HG02973 (cell line): ENCODE measurements at regions not wholly inside any gene's neighbourhood (a gene's known extent, or its start where the extent isn't known, plus 50 kb on each side); places are given as distances from the start of the nearest gene placed in this dataset.
"Not testable (repeated sequence)": the region's sequence is repeated elsewhere in the genome, so short reads cannot be mapped to it uniquely, and the experiment has no call there.

Experiments used
- ATAC-seq: cut with Tn5 transposase; IDR thresholded peaks from one replicate; pipeline ENCODE4 v1.9.1; 2021; ENCODE audit warnings: moderate library complexity; ENCODE audit not compliant: unreplicated experiment

DNA sequence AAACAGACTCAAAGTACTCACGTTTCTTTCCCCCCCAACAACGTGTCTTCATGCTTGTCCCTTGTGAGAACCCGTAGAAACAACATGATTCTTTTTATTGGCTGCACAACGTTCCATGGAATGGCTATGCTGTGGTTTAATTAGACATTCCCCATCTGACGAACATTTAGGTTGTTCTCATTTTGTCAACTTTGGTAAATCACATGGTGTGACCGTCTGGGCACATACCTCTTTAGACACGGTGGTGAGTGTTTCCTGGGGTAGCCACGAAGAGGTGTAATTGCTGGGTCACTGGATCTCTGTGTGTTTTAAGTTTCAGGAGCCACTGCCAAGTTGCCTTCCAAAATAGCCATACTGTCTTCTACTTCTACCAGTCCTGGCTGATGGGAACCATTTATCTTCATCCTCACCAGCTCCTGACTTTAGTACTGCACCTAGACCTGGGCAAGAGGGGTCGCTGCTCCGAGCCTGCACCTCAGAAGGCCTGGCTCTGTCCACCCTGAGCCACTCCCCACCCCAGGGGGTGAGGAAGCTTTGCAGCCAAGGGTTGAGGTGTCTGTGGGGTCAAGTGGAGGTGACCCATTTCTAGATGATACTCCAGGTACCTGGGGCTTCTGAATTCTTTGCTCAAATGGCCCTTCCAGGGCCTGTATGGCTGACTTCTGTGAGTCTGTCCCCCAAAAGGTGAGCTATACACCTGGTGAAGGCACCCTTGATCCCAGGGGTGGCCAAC is 84.7 kb downstream of the IRX5 start:
- ATAC-seq: no peak

DNA sequence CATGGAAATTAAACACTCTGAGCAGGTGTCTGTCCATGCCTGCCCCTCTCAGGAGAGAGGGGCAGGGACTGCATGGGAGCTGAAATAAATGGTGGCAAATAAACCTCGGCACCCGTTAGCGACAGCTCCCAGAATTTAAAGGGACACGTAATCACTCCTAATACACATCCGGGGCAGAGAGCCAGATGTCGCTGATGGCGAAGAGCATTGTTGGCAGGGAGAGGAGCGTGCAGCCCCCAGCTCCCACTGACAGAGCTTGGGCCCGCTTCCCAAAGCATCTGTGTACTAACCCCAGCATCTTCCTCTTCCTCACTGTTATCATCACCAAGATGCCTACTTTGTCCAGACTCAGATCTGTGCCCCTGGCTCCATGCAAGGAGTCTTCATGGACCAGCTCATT is 85.8 kb downstream of the IRX5 start:
- no peak for ATAC-seq

DNA sequence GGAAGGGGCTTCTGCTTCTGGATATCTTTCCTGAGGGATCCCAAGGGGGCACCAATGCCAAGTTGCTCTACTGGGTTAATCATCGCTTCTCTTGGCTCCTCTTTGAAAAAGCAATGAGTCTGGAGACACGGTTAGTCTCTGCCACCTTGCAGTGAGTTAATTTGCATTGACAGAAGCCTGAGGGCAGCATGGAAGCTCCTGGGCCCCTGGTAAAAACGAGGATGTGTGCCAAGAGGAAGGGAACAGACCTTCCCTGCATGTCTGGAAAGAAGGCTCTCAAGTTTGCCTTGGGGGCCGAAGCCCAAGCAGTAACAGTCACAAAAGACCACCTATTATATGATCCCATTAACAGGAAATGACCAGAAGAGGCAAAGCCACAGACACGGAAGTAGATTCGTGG is 86.7 kb downstream of the IRX5 start:
- ATAC-seq: no peak

DNA sequence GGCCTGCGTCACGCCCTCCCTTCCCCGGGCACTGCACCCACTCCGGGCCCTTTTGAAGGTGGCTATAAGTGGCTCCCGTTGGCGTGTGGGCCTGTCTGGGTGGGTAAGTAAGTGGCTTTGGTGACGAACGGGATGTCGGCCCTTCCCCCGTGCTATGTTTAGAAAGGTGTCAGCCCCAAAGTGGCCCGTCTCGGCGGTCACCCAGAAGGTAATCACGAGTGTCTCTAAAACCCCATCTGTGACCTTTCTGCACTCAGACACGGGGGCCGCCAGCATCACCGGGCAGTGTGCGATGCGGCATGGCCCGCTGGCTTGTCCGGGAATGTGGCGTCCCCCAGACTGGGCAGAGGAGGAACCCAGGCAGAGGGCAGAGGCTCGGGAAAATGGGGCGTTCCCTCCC is 88.2 kb downstream of the IRX5 start:
- ATAC-seq: no peak

DNA sequence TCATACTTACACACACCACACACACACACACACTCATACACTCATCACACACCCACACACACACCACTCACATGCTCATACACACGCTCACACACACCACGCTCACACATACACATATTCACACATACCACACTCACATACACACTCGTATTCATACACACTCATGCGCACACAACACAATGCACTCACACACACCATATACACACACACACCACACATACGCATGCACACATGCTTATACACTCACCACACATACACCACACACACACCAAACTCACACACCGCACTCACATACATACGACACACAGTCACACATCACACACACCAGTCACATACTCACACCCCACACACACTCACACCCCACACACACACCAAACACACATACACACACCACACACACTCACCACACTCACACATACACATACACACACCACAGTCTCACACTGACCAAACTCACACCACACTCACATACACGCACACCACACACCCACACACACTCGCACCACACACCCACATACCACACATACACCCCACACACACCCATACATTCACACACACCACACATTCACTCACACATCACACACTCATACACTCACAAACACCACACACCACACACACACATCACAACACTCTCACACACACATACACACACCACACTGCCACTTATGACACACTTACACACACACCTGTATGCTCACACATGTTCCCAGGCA is 88.9 kb downstream of the IRX5 start:
- no peak for ATAC-seq

DNA sequence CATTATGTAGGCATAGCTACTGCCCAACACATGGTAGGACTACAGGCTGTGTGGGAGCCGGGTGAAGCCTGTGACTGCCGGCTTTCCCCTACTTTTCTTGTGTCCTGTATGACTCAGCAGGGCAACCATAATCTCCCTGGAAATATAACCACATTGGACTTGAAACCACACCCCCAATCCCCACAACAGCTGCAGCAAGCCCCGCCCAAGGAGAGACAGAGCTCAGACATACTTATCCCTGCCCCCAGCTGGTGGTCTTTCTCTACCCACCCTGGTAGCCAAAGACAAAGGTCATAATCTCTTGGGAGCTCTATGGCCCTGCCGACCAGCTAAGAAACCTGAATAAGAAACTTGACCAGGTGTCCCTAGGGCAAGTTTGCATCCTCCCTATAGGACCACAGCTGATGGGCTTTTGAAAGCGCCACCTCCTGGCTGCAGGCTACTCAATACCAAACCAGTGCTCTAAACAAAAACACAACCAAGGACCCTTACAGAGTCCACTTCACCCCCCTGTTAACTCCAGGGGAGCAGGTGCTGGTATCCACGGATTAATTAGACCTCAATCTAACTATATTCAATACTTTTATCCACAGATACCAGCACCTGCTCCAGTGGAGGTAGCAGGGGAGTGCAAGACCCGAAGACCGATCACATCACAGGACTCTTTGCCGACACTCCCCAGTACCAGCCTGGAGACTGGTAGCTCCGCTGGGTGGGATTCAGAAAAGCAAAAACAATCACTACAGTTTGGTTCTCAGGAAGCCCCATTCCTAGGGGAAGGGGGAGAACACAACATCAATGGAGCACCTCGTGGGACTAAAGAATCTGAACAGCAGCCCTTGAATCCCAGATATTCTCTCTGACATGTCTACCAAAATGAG is 91.2 kb downstream of the IRX5 start:
- ATAC-seq: no peak

DNA sequence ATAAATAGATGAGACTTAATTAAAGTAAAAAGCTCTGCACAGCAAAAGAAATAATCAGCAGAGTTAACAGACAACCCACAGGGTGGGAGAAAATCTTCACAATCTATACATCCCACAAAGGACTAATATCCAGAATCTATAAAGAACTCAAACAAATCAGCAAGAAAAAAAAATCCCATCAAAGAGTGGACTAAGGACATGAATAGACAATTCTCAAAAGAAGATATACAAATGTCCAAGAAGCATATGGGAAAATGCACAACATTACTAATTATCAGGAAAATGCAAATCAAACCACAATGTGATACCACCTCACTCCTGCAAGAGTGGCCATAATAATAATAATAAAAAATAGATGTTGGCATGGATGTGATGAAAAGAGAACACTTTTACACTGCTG is 96.6 kb downstream of the IRX5 start:
- ATAC-seq: not testable (repeated sequence)

DNA sequence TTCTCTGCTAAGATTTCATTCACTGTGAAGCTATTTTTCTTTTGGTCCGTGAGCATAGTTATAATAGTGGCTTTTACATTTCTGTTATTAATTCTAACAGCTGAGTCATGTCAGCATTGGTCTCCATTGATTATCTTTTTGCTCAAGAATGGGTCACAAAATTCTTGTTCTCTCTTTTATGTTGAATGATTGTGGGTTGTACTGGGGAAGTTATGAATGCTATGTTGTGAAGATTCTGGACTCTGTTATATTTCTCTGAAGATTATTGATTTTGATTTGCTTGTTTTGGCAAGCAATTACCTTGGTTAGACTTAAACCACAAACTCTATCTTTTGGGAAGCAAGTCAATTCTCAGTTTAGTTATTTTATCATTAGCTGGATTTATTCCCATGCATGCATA is 98.8 kb downstream of the IRX5 start:
- no peak for ATAC-seq

DNA sequence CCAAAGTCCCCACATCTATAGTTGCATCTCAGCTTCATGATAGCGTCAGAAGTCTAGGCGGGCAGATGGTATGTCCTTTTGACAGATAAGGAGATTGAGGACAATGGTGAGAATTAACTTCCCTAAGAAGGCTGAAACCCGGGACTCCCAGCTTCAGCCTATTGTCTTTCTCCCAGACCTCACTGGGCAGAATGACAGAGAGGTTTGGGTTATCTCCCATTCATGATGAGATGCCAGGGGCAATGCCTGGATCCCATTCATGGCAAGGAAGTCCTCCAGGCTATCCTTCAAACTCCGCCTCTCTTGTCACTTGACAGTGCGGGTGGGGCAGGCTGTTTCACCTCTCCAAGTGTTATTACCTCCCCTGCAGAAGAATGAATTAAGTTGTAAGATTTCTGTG is 100.3 kb downstream of the IRX5 start:
- ATAC-seq: no peak

DNA sequence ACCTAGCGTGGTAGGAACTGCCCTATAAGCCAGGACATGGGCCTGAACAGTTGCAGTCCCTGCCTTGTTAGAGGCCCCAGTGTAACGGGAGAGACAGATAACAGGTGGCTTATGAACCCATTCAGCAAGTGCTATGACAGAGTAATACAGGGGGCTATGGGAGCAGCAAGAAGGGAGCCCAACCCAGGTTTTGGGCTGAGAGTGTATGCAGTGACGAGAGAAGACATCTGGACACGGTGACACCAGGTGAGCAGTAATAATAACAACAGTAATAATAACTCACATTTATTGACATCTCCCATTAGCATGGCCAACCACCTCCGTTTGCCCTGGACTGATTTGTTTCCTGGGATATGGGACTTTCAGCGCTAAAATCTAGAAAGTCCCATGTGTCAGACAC is 100.8 kb downstream of the IRX5 start:
- ATAC-seq: no peak

DNA sequence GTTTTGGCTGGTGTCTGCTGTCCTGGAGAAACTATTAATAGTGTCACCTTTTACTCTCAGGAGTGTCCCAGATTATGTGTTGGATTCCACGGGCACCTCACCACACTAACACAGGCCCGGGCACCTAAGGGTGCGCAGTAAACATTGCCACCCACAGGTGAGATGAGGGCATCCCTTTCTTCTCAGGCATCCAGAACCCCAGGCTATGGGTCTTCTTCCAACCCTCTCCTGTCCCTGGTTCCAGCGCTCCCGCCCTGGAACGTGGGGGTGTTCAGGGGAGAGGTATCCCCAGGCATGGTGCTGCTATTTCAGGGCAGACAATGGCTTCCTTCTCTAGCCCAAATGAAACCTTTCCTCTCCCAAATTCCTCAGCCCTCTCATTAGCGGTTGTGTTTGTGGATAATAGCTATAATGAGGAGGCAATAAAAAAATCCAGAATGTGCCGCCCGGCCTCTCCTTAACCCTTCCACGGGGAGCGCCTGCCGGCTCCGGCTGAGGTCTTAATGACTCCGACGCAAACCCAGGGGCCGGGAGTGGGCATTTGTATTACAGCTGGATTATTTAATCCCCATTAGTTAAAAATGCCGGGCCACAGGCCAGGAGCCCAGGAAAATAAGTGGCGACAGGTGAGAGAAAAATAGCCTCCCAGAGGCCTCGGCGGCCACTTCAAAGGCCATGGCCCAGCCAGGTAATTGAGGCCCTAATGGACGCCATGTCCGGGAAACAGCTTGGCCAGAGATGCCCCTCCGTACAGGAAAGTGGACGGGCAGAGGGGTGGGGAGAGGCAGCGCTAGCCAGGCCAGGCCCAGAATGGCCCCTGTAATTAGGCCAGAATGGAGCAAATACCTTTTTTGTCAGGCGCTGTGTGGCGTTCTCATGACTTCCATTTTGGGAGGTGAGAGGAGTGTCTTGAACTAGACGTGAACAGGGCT is 102.8 kb downstream of the IRX5 start:
- no peak for ATAC-seq

DNA sequence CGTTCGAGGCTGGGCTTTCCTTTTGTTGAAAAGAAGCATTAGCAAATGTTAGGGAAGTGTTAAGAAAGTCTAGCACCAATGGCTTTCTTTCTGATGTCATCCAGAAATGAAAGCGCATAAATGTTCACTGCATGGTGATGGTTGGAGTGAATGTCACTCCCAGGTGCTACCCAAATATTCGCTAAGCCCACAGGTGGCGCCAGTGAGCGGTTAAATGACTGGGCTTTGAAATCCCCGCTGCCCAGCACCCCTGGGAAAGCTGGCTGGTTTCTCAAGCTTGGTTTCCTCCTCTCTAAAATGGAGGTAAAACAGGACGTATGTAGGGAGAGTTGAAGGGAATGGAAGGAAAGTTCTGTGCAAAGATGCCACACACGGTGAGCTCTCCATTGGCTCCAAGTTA is 104.4 kb downstream of the IRX5 start:
- ATAC-seq: no peak

DNA sequence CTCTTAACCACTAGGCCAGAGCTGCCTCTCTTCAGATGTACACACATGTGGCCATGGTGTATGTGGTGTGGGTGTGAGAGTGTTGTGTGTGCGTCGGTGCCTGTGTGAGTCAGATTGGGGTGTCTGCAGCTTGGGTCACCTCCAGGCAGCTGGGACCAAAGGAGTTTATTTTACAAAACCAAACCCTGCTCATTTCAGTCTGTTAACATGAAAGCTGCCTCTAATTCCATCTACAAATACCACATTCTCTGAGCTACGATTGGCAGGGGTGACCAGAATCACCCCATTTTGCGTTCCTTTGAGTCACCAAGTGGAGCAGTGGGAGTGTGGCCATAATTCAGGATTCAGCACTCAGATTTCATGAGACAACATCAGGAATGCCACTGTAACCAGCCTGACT is 105.3 kb downstream of the IRX5 start:
- ATAC-seq: no peak

DNA sequence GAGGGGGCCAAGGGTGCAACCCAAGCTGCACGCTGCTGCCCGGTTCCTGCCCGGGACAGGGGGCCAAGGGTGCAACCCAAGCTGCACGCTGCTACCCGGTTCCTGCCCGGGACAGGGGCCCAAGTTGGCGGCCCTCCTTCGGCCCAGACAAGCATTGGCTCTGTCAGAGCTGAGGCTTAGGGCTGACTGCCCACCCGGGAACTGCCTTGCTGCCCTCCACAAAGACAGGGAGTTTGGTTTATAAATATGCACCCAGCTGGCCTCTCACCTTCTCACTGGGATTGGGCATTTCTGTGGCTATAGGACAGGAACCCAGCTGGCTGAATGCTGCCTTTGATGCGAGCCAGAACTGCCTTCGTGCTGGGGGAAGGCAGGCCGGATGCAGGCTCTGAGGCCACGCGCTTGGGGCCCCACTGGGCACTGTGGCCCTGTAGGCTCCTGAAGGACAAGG is 105.7 kb downstream of the IRX5 start:
- no peak for ATAC-seq

DNA sequence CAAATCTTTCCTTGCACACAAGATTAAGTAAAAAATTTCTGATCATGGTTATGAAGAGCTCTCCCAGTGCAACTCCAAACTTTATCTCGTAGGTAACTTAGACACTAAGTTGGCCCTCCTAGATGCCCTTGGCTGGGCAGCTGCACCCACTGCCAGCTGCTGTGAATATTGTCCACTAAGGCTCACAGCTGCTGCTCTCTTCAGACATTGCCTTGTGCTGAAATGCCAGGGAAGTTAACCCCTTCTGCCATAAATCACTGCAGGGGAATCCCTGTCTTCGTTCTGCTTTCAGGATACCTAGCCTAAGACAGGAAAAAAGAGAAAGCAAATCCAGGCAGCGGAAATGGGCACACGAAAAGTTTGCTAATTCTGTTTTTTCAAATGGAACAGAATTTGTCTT is 106.4 kb downstream of the IRX5 start:
- ATAC-seq: no peak

DNA sequence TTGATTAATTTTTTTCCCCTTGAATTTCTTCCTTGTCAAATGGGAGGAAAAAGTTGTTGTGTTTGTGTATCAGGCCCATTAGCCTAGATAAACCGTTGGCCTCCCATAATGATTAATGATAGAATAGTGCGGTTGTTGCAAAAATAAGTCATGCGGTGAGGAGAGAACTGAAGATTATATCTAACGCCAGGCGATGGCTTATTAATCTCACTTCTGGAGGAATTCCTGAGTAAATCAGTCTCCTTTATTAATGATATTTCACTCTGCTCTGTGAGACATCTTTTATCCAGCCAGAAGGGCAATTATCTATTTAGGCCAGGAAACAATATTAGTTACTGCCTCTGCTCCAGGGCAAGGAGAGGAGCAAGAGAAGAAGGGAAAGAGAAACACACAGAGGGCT is 107.3 kb downstream of the IRX5 start:
- ATAC-seq: no peak

DNA sequence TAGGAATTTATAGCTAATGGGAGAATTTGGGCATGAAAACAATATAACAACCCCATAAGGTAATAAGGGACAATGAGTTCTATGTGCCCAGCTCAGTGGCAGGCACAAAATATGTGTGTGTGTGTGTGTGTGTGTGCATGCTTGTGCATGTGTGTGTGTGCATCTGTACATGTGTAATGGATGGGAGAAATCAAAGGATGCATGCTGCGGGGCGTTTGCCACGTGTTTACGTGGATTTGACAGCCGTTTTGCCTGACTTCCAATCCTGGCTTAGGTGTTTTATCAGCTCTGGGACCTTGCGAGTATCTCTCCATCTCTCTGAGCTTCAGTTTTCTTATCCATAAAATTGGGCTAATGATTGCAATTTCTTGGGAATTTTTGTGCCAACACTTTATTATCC is 108.4 kb downstream of the IRX5 start:
- no peak for ATAC-seq

DNA sequence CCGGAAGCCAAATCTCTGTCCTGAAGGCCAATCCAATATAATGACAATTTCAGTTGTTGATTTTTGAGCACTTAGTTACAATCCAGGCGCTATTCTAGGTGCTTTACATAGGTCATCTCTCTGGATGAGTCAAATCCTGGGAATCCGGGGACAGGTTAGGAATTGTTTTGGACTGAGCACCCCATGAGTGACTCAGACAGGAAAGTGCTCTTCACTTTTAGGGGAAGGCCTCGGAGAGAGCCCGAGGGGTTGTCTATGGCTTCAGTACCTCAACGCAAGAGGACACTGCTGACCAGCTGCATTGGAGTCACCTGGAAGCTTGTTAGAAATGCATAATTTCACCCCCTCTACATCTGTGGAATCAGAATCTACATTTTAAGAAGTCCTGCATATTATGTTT is 108.8 kb downstream of the IRX5 start:
- ATAC-seq: no peak

DNA sequence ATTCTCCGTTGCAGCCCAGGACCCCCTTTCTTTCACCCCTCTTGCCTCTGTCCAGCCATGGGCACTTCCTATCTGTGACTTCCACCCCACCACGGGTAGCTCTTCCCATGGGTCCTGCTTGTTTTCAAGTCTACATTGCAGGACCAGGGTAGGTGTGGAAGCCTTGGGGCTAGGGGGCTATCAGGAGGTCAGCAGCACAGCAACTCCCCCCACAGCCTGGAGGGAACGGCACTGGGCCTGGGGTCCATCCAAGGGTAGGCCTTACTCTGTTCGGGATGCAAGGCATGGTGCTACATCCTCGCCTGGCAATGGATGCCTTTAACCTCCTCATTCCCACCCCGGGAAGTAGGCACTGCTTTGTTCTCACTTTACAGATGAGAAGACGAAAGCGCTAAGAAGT is 109.3 kb downstream of the IRX5 start:
- no peak for ATAC-seq

DNA sequence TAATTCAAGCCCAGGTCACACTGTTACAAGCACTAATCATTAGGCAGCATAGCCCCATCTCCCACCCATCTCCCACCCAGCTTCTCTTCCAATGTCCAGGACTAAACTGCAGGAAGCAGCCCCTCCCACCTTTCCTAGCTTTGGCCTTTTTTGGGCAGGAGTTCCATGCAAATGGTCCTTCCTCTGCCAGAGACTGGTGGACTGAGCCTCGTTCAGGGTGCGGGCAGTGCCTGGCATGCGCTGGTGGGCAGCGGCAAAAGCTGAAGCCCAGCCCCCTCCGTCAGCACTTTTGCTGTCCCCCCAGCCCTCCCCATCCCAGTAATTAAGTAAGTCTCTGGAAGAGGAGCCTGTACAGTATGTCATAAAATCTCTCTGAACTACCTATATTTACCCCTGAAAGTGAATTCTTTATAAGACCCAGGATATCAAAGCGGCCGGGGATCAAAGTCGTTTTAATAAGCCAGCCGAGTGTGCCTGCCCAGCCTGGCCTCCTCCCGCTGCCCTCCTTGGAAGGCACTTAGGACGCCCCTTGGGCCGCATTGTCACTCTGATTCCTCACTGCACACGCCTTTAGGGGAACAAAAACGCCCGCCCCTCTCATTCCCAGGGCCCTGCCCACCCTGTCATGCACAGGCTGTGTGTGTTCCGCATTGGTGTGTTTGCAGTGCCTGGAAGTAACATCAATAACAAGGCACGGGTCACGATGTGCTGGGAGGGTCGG is 109.9 kb downstream of the IRX5 start:
- ATAC-seq: no peak
